ENCODE measurements at regions not wholly inside any gene's neighbourhood (a gene's known extent, or its start where the extent isn't known, plus 50 kb on each side); places are given as distances from the start of the nearest gene placed in this dataset.

- TF ChIP-seq TAF1 (IDR thresholded peaks at IDR 0.05; ENCODE audit: borderline replicate concordance, insufficient read depth, low read length) (no peak), POLR2AphosphoS5 (IDR thresholded peaks at IDR 0.05; ENCODE audit: low read depth, low read length) (no peak), REST (IDR thresholded peaks at IDR 0.05; ENCODE audit: insufficient read depth in 1 of 2, low read depth in 2 of 2, low read length in 2 of 2) (no peak), SIN3A (IDR thresholded peaks at IDR 0.05; ENCODE audit: borderline replicate concordance, insufficient read depth, low read length) (no peak), FOXP2 (optimal IDR thresholded peaks at IDR 0.05; ENCODE audit: borderline replicate concordance, extremely low read depth, extremely low read length, insufficient read depth) (no peak)
These were observed 501.2 kb upstream of the CDH4 start for GRCh38 chr20:60750909-60751308.

All from PFSK-1 (cell line).